GM19452 (cell line): ENCODE measurements at regions not wholly inside any gene's neighbourhood (a gene's known extent, or its start where the extent isn't known, plus 50 kb on each side); places are given as distances from the start of the nearest gene placed in this dataset.
A peak's percentile ranks its signal among the peaks of the same experiment; 100 is the strongest.

Experiments
- ATAC-seq: cut with Tn5 transposase; IDR thresholded peaks from one replicate; pipeline ENCODE4 v1.9.1; 2021; ENCODE audit not compliant: unreplicated experiment

DNA sequence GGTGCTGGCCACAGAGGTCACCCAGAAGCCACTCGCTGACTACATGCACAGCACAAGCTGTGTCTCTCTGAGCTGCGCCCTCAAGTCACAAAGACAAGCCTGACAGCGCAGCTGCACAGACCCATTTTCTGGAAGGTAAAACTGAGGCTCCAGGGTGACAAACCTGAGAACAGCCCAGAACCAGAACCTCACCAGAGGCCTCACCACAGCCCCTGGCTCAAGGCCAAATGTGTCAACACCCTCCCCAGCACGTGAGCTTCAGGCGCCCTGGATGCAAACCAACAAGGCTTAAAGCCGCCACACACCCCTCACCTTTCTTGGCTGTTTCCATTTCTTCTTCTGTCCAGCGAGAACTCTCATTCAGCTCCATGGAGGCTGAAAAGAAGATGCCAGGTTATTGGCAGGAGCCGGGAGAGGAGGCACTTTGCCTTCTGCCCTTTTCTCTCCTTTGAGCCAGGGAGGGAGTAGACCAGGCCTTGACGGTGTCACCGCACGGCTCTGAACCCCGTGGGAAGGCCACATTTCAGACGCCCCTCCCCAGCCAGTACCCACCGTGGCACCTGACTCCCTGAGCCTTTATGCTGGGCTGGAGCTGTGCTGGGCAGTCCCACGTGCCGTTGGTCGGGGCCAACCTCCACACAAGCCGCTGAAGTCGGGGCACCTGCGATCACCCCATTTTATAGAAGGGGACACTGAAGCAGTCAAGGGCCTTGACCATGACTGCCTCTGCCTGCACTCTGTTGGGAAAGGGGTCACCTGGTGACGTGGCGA, 103.1 kb downstream of the RFLNA start:
- ATAC-seq, result no peak

DNA sequence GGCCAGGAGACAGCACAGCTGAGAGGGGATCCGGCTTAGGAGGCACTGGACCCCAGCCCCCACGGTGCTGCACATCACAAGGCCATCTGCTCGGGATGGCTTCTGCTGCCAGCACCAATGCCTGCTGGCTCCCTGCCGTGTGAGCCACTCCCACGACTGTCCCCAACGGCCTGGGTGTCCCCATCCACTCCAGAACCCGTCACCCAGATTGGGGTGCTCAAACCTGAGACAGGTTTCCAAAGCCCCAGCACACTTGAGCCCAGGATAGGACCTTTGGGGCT, 102.4 kb downstream of the RFLNA start:
- no peak for ATAC-seq

DNA sequence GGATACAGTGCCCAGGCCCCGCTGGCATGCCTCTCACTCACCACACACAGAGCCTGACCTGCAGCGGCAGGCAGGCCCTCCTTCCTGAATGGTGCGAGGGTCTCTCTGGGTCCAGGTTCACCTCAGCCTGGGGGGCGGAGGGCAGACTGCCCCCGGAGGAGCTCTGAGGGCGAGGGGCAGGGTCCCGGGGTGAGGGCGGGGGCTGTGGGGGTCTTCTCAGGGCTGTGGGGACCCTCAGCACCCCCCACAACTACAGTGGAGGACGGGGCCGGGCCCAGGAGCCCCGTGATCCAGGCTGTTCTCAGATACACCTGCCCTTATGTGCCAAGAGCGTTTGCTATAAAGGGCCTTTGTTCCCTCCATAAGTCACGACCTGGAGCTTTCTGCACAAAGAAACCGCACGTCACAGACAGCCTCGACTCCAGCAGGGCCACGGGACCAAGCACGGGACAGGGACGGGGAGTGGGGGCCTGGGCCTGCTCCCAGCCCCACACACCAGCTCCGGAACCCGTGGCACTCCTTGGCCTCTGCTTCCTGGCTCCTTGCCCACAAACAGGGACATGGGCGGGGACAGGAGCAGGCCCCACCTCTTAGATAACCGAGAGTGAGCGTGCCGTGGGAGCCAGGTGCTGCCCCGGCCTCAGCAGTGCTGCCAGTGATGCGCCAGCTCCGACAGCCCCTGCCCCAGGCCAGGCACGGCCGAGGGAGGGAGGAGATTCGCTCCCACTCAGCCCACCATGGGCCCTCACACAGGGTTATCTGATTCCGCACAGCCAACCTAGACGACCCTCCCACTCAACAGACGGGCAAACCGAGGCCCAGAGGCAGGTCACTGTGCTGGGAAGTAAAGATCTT, 101.9 kb downstream of the RFLNA start:
- ATAC-seq, result no peak

DNA sequence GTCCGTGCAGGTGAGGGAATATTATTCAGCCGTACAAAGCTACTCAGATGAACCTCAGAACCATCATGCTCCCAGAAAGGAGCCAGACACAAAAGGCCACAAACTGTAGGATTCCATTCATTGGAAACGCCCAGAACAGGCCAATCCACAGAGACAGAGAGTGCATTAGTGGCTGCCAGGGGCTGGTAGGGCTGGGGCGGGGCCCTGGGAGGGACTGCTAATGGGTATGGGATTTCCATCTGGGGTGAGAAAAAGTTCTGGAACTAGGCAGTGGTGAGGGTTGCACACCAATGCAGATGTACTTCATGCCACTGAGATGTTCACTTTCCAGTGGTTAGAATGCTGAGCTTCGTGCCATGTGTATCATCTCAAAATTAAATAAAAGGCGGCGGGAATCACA, 101.1 kb downstream of the RFLNA start:
- no peak for ATAC-seq

DNA sequence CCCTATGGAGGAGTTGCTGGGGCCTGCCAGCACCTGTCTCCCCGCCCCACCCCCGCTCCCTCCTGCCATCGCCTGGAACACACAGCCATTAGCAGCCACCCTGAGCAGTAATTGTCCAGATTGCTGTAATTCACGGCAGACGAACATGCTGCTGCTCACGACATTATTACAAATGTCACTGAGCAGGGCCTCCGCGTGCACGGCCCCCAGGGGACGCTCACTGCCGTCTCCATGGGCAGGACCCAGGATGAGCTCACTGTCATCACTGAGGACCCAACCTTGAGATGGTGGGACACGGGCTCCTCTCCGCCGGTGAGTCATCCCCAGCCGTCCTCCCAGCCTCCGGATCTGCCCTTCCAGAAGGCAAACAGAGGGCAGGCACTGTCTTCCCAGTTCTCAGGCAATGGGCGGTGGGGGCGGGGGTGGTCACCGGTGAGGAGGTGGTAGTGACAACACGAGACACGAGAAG, 100.4 kb downstream of the RFLNA start:
- ATAC-seq, result no peak

DNA sequence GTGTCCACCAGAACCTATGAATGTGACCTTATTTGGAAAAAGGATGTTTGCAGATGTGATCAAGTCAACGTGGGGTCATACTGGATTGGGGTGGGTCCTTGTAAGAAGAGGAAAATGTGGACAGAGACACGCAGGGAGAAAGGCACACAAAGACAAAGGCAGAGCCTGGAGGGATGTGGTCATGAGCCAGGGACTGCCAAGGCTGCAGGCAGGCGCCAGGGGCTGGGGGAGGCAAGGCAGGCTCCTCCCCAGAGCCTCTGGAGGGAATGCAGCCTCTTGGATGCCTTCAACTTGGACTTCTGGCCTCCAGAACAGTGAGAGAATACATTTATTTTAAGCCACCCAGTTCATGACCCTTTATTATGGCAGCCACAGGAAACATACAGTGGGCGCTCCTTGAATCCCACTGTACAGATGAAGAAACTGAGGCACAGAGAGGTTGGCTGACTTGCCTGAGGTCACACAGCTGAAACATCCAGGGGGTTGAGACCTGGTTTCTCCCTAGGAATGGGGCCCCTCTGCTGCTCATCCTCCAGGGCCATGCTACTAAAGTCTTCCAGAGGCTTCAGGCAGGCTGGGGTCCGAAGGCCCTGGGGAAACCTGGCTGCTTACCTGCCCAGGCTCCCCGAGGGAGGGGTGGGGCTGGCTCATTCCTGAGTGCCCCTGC, 99.7 kb downstream of the RFLNA start:
- ATAC-seq, result no peak

DNA sequence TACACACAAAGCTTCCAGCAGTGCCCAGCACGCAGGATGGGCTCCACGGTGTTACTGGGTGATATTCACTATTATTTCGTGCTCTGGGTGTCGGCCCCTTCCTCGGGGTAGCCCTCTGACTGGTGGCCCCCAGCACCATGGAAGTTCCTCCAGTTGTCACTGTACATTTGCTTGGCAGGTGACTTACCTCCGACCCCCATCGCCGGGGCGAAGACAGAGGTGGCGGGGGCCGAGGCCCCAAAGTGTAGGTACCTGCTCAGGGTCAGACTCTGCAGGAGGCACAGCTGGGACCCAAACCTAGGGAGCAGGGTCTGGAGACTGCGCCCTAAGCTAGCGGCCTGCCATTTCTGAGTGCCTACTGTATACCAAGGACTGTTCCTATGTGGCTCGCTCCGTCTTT, 98.9 kb downstream of the RFLNA start:
- ATAC-seq, result no peak

DNA sequence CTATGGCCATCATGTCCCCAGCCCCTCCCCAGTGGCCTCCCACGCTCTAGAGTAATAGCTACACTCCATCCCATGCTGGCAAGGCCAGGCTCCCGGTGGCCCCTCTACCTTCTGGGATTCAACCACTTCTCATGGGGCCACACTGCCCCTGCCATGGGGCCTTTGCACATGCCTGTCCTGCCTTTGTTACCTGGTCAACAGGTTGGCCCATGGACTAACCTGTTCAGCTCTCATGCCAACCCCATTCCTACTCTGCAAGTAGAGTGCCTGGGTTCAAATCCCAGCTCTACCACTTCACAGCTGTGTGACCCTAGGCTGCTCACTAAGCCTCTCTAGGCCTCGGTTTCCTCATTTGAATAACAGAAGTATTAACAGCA, 98.5 kb downstream of the RFLNA start:
- ATAC-seq, result no peak

DNA sequence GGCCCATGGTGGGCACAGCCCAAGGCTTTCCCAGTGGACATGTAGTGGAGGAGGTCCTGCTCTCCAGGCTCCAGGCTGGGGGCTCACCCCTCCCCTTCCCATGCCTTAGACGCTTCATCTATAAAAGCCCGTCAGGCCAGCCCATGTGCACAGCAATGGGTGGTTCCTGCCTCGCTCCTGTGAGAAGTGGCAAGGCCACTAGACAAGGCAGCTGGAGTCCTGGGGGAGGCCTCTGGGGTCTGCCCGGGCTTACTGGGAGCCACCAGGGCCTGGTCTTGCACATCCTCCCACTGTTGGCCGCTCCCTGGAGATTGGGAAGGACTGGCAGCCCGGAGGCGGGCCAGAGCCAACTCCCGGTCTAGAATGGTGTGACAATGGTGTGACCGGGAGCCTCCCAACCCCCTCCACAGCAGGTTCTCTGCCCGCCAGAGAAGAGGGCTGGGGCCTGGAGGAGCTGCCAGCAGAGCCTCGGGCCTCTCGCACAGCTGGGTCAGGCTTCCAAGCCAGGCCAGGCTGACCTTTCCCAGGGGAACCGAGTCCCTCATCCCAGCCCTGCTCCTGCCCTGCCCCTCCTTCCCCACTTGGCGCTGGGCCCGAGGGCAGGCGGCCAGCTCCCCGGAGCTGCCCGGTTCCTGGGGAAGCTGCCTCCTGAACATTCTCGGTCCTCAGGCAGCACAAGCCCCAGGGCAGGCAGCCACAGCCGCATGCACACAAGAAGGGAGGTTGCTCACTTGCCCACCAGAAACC, 97.9 kb downstream of the RFLNA start:
- no peak for ATAC-seq

DNA sequence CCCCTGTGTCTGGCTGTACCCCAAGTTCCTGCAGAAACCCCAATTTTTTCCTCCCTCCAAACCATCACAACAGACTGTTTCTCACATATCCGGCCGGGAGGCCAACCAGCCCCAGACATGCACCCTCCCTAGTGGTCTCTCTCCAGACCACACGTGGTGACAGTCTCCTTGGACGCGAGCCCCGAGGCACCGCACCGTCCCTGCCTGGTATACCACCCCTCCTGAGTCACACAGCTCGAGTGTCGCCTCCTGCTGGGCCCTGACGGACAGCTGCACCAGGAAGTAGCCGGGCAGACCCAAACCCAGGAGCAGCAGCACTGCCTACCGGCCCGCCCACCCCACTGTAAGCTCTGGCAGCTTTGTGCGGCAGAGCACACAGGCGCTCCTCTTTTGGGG, 97.4 kb downstream of the RFLNA start:
- no peak for ATAC-seq

DNA sequence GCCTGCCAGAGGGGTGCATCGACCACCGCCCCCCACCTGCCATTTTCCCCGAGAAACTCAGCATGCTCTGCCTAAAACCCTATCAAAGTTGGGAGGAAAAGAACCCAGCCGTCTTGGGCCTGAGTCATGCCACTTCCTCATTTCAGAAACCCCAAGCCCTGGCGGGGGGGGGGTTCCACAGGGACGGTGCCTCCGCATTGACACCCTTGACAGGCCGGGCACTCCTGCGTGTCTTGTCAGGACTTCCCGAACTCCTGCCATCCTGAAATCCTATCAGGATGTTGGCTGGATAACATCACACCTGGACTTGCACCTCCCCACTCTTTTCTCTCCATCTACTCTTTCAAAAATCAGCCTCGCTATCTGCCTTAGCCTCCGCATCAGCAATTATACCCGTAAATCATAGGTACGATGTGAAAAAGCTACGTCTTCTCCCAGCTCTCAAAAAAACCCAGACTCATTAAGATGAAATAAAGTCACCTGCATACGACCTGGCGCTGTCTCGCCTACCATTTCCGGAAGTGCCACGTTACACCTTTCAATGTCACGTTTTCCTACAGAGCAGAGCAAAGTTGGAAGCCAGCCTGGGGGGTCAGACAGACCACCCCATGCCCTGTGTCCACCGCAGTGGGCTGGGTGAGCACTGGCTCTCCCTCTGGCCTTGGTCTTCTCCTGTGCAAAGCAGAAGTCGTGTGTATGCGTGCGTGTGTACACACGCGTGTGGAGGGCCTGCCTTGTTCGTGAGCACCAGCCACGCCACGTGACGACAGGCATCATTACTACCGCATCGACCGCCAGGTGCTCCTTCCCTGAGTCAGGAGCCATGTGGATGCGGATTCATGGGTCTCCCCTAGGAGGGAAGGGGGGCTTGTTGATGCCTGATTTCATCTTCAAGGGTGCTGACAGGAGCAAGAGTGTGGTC, 96.7 kb downstream of the RFLNA start:
- peak; percentile 52 for ATAC-seq

DNA sequence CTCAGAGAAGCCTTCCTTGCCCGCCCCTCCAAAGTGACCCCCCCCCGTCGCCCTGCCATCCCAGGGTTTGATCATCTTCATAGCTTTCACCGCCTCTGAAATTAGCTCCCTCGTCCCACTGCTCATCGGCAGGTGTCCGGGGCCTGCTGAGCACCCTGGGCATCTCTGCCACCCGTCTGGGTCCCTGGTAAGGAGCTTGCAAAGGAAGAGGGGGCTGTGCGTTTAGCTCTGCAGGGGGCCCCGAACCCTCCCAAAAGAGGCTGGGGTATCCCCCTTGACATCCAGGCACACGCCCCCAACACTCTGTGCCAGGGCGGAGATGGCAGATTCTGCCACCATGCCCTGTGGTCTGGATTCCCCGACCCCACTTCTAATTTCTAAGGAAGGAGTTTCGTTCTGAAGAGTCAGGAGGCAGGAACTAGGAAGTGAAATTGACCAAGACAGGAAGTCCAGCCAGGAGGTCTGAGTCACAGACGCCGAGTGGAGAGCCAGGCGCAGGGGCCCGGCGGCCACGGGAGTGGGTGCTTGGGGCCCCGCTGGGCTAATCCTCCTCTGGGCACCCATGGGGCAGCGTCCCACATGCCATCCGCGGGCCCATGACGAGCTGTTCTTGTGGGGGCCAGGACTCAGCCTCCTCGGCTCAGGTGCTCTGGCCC, 95.7 kb downstream of the RFLNA start:
- peak; percentile 47 for ATAC-seq

DNA sequence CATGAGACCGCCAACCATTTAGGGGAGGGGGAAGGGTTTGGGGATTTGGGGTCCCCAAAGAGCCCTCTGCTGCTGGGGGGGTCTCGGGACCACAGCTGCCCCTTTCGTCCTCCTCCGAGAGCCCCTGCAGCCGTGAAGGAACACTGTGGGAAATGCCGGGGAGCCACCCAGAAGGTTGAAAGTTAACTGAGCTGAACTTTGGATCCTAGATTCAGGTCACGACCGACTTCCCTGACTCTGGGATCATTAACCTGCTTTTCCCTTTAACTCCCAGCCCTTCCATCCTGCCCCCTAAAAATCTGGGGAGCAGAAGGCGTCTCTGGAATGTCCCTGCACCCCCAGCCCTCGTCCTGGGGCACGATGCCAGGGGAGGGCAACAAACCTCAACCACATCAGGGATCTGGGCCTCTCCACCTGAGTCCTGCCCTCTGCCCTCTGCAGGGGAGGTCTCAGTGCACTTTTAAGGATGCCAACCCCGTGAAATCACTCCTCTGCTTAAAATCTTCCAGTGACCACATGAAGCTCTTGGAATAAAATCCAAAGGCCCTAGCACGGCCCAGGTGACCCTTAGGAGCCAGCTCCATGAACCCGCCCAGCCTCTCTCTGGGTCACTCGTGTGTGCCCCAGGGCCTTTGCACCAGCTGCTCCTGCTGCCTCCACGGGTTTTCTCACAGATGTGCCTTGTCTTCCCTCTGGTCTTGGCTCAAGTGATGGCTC, 95.0 kb downstream of the RFLNA start:
- no peak for ATAC-seq

DNA sequence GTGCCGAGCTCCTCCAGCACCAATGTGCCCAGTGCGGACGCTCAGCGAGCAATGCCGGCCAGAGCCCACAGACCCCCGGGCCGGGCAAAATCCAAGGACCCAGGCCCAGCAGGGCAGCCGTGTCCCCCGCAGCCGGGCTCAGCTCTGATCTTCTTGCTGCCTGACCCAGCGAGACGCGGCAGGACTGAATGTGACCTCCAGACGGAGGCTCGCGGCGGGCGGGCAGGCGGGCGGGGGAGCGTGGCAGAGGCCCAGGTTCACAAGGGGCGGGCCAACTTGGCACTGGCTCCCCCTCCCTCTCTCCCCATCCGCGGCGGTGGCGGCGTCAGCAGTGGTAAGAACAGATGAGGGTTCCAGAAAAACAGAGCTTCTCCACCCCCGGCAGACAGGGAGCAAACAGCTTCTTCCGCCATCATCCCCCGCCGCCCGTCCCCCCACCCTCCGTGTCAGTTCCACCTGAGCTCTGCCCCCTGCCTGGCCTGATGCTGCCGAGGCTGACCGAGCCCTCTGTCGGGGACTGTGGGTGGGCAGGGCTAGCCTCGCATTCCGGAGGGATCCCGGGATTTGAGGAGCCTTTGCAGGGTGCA, 94.3 kb downstream of the RFLNA start:
- no peak for ATAC-seq

DNA sequence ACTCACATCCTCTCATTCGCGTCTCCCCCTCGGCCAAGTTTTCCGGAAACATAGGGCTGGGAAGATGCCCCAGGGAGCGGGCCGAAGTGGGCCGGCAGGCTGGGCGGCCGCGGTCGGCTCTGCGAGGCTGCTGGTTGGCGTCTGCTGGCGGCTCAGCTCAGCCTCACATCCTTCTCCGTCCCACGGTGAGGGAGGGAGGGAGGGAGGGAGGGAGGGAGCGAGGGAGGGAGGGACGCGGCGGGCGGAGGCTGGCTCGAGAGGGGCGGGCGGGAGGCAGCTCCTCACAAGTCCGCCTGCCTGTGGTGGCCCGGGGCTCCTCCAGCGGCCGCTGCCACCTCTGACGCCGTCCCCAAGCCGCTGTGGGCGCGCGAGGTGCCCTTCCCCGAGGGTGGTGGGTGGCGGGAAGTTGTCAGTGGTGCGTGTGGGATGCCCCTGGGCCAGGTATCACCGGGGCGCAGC, 93.8 kb downstream of the RFLNA start:
- ATAC-seq, result no peak

DNA sequence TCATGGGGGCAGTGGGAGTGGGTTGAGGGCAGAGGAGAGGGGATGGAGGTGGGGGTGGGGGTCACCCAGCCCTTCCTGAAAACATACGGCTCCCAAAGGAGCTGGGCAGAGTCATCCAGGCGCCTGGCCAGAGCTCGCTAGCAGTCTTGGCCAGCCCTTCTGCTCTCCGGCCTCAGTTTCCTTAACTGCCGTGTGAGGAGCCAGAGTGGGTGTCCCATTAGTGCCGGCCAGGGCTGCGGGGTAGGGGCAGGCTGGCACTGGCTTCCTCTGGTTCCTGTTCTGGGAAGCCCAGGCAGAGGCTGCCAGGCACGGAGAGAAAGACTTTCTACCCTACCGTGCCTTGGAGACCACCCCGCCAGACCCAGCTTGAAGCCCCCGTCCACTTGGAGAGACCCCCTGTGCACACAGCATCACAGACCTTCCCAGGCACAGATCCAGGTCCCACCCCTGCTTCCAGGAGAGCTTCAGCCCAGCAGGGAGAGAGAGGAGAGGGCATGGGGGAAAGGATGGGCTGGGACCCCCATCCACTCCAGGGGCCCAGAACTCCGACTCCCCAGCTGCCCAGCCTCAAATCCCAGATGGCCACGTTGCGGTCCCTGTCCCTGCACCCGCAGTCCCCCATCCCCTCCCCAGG, 93.3 kb downstream of the RFLNA start:
- ATAC-seq, result no peak

DNA sequence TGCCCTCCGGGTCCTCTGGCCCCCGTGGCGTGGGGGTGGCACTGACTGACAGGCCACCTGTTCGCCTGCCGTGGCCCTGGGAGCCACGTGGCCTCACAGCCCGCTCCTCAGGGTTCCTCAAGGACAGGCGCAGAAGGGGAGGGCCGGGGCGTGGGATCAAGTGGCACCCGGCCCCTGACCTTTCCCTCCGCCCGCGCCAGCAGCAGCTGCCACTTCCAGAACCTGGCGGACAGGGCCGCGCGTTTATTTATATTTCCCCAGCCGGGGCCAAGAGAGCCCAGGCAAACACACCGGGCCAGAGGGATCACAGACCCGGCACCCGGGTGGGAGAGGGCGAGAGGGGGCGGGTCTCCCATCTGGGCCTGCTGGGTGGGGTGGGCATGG, 92.6 kb downstream of the RFLNA start:
- ATAC-seq, result no peak
